ENCODE measurements at regions not wholly inside any gene's neighbourhood (a gene's known extent, or its start where the extent isn't known, plus 50 kb on each side); places are given as distances from the start of the nearest gene placed in this dataset.

GRCh38 chr1:5613900-5614299, 378.3 kb downstream of the NPHP4 start:
- TF ChIP-seq CTCF (IDR thresholded peaks at IDR 0.05): no peak
- TF ChIP-seq POLR2A (IDR thresholded peaks at IDR 0.05): no peak

All from heart left ventricle (tissue), 13 donors.